Suprapubic skin (tissue), 4 donors: ENCODE measurements at regions not wholly inside any gene's neighbourhood (a gene's known extent, or its start where the extent isn't known, plus 50 kb on each side); places are given as distances from the start of the nearest gene placed in this dataset.

Experiments
- CTCF ChIP-seq, 2 donors: fragments of 200-600 bp in 1 of 2; fragments of 450-650 bp in 1 of 2; sonication (generic) in 1 of 2; IDR thresholded peaks; one replicate each; pipeline ENCODE4 v1.5.1; 2016 to 2019; ENCODE audit warnings: antibody characterized with exemption in 2 of 2, mild to moderate bottlenecking in 1 of 2, moderate library complexity in 1 of 2
- POLR2A ChIP-seq, 2 donors: fragments of 450-650 bp; IDR thresholded peaks; one replicate each; pipeline ENCODE4 v1.6.1; 2017; ENCODE audit warnings: antibody characterized with exemption in 2 of 2, mild to moderate bottlenecking in 2 of 2, moderate library complexity in 2 of 2
- POLR2AphosphoS5 ChIP-seq, 3 donors: sonication (generic); formaldehyde crosslinking; IDR thresholded peaks; one replicate each; pipeline ENCODE4 v1.6.1; 2017; ENCODE audit warnings: antibody characterized with exemption in 3 of 3

- TF ChIP-seq CTCF (IDR thresholded peaks at IDR 0.05) = no peak
- TF ChIP-seq POLR2A (IDR thresholded peaks at IDR 0.05) = no peak
- no peak for TF ChIP-seq POLR2AphosphoS5 (IDR thresholded peaks at IDR 0.05)
Observed at GRCh38 chr16:86931410-86931941, 353.1 kb downstream of the FOXL1 start.
